GM12878 (cell line): ENCODE measurements at regions not wholly inside any gene's neighbourhood (a gene's known extent, or its start where the extent isn't known, plus 50 kb on each side); places are given as distances from the start of the nearest gene placed in this dataset.

Experiments used
- ATAC-seq: fragments of 200-7000 bp; cut with Tn5 transposase; 3 replicates; pipeline ENCODE4 v1.9.1; 2020; ENCODE audit warnings: mild to moderate bottlenecking, moderate library complexity
- BruUV-seq: library from RNA; stranded (reverse); fragments of 400-500 nt; replicated peaks from 2 replicates; lab custom pipeline; 2021; lab: Mats Ljungman, UMichigan
- CTCF ChIA-PET: fragments of 300-600 bp; sonication (Branson Sonifier 250); formaldehyde crosslinking; extraction: SDS; loops from one replicate; lab custom pipeline; 2021; ENCODE audit warnings: inconsistent platforms; lab: Yijun Ruan, JAX
- POLR2A ChIA-PET: fragments of 350-600 bp; formaldehyde crosslinking; extraction: SDS; loops from one replicate; lab custom pipeline; 2021; ENCODE audit warnings: inconsistent platforms; lab: Charles Lee
- RAD21 ChIA-PET: fragments of 300-600 bp; sonication (Branson Sonifier 250); formaldehyde crosslinking; loops from one replicate; lab custom pipeline; 2023; ENCODE audit warnings: antibody characterized with exemption; ENCODE audit not compliant: unreplicated experiment; lab: Charles Lee
- SMC1A ChIA-PET: fragments of 300-600 bp; sonication (Branson Sonifier 250); formaldehyde crosslinking; loops from one replicate; lab custom pipeline; 2023; ENCODE audit not compliant: unreplicated experiment, uncharacterized antibody; lab: Charles Lee
- DNase-seq: peaks from one replicate; pipeline ENCODE4 v3.0.0-alpha.2; 2011; ENCODE audit warnings: low read depth, low spot score
- FAIRE-seq: peaks from 3 replicates; lab custom pipeline; 2011; peaks lifted over from hg19 to GRCh38; lab: Jason Lieb, UNC
- H2AFZ ChIP-seq: 2 replicates; pipeline ENCODE4 v1.6.0; 2011; ENCODE audit warnings: low read depth, low read length, control low read depth; ENCODE audit not compliant: control insufficient read depth
- H3K27ac ChIP-seq: 2 replicates; pipeline ENCODE4 v1.5.1; 2011; ENCODE audit warnings: control low read depth; ENCODE audit not compliant: control insufficient read depth, insufficient read depth
- H3K27me3 ChIP-seq, 2 experiments: replicated peaks in 1 of 2; 2 replicates each; pipeline versions ENCODE4 v1.6.0 to v1.6.1; 2011; ENCODE audit warnings: low read length in 1 of 2; ENCODE audit not compliant: control insufficient read depth in 2 of 2, insufficient read depth in 2 of 2
- H3K36me3 ChIP-seq, 2 experiments: 2 replicates each; pipeline ENCODE4 v1.5.1; 2011; ENCODE audit warnings: low read length in 1 of 2; ENCODE audit not compliant: control insufficient read depth in 2 of 2, insufficient read depth in 2 of 2
- H3K4me1 ChIP-seq: 2 replicates; pipeline ENCODE4 v1.6.1; 2011; ENCODE audit warnings: mild to moderate bottlenecking, low read length, moderate library complexity, mixed read lengths; ENCODE audit not compliant: control insufficient read depth, insufficient read depth
- H3K4me2 ChIP-seq: 2 replicates; pipeline ENCODE4 v1.6.0; 2011; ENCODE audit warnings: control low read depth; ENCODE audit not compliant: control insufficient read depth, insufficient read depth
- H3K4me3 ChIP-seq: fragments of 200-600 bp; sonication (generic); 2 replicates; pipeline ENCODE4 v1.5.1; 2016
- H3K79me2 ChIP-seq: 2 replicates; pipeline ENCODE4 v1.6.0; 2011; ENCODE audit warnings: low read length; ENCODE audit not compliant: control insufficient read depth, insufficient read depth
- H3K9ac ChIP-seq: 2 replicates; pipeline ENCODE4 v1.8.0; 2011; ENCODE audit warnings: low read length, control low read depth, mixed read lengths; ENCODE audit not compliant: control insufficient read depth, insufficient read depth
- H3K9me3 ChIP-seq: replicated peaks from 3 replicates; pipeline ENCODE4 v1.5.1; 2011; ENCODE audit warnings: mild to moderate bottlenecking, low read length; ENCODE audit not compliant: control insufficient read depth, insufficient read depth
- H4K20me1 ChIP-seq: 2 replicates; pipeline ENCODE4 v1.6.0; 2011; ENCODE audit not compliant: control insufficient read depth, insufficient read depth
- CHD1 ChIP-seq: IDR thresholded peaks from 2 replicates; pipeline ENCODE4 v1.6.1; 2012; ENCODE audit warnings: low read depth, low read length, improper control_type of control experiment
- EED ChIP-seq: sonication (generic); IDR thresholded peaks from 2 replicates; pipeline ENCODE4 v1.6.1; 2016; ENCODE audit warnings: antibody characterized with exemption, low read depth
- IKZF1 ChIP-seq: fragments of 450-650 bp; conservative IDR thresholded peaks from 2 replicates; pipeline ENCODE4 v1.6.1; 2017; ENCODE audit warnings: antibody characterized with exemption, mild to moderate bottlenecking
- IRF4 ChIP-seq: IDR thresholded peaks from 2 replicates; pipeline ENCODE4 v1.6.1; 2011; ENCODE audit warnings: low read depth, low read length
- MEF2A ChIP-seq: IDR thresholded peaks from 2 replicates; pipeline ENCODE4 v1.6.1; 2011; ENCODE audit warnings: low read depth, mild to moderate bottlenecking, low read length, moderate library complexity; ENCODE audit not compliant: insufficient read depth
- NRF1 ChIP-seq: conservative IDR thresholded peaks from 2 replicates; pipeline ENCODE4 v1.6.1; 2011; ENCODE audit warnings: mild to moderate bottlenecking, low read depth, low read length, improper control_type of control experiment
- RBBP5 ChIP-seq: fragments of 200-600 bp; sonication (generic); conservative IDR thresholded peaks from 2 replicates; pipeline ENCODE4 v1.6.1; 2016
- TCF12 ChIP-seq: IDR thresholded peaks from 2 replicates; pipeline ENCODE4 v1.6.1; 2011; ENCODE audit warnings: low read depth, mild to moderate bottlenecking, low read length
- WGBS: methylation state at CpG from one replicate; pipeline ENCODE4 v1.1.6; 2016; ENCODE audit warnings: low lambda C conversion rate; ENCODE audit not compliant: insufficient replicate concordance, insufficient coverage; ENCODE audit errors: missing lambda C conversion rate; 5-methylcytosine and 5-hydroxymethylcytosine counted together
- in situ Hi-C: fragments of 300-500 bp; cut with MboI; formaldehyde crosslinking; loops from 9 replicates; pipeline ENCODE4 v1.14.3; 2018; ENCODE audit warnings: mixed read lengths
- intact Hi-C: fragments of 100-400 bp; cut with micrococcal nuclease; formaldehyde crosslinking; loops from one replicate; pipeline ENCODE4 v1.14.2; 2022; ENCODE audit not compliant: unreplicated experiment
- TF ChIP-seq, protein P1 (sequence below): fragments of 450-650 bp; IDR thresholded peaks from 2 replicates; pipeline ENCODE4 v1.6.1; 2017; ENCODE audit warnings: antibody characterized with exemption, mild to moderate bottlenecking, moderate library complexity

DNA sequence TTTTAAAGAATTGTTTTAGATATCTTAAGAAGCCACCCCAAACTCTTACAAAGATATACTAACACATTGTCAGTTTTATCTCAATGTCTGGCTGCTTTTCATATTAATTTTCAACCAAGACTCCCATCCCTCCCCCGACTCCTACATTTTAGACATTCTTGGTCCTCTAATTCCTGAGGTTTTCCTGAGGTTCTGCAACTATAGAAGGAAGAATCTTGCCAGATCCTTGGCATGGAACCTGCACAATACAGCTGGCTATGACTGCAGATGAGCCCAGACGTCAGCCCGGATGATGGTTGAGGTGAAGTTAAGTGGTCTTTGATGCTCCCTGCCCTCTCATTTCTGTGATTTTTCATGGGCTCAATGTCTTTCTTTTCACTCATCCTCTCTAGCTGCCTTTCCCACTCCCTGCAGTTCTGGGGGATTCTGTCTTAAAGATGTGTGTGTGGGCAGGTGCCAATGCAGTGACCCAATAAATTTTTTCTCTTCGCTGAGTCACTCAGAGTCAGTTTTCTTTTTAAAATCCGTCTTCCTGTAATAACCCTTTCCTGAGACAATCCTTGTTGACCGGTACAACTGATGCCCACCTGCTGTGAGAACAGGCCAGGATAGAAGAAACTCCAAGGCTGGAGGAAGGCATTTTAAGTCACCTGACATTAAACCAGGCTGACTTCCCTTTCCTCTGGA is 237.8 kb upstream of the GAS1 start:
- Histone ChIP-seq H3K36me3 (no peaks in the 10 kb centered on the region), H2AFZ (no peak overlapping the region), H3K27ac (no peak overlapping the region), H3K4me1 (no peaks in the 10 kb centered on the region), H3K9me3 (no peaks in the 10 kb centered on the region; the same call in 1 of the 3 replicates), H3K27me3 (no peaks in the 10 kb centered on the region), H3K4me3 (no peak overlapping the region), H4K20me1 (no peaks in the 10 kb centered on the region), H3K9ac (no peak overlapping the region), H3K79me2 (no peaks in the 10 kb centered on the region), H3K4me2 (no peak overlapping the region)
- ChIA-PET CTCF (no interaction called here), RAD21 (no interaction called here), POLR2A (no interaction called here), SMC1A (no interaction called here)
- DNase-seq, result no peak
- WGBS, result 48% methylated on average over 6 of the region's 6 CpGs
- TF ChIP-seq MEF2A (no peak), IRF4 (no peak), RBBP5 (no peak), TCF12 (no peak), NRF1 (no peak), IKZF1 (no peak), CHD1 (no peak), EED (no peak)
- TF ChIP-seq, protein P1, sequence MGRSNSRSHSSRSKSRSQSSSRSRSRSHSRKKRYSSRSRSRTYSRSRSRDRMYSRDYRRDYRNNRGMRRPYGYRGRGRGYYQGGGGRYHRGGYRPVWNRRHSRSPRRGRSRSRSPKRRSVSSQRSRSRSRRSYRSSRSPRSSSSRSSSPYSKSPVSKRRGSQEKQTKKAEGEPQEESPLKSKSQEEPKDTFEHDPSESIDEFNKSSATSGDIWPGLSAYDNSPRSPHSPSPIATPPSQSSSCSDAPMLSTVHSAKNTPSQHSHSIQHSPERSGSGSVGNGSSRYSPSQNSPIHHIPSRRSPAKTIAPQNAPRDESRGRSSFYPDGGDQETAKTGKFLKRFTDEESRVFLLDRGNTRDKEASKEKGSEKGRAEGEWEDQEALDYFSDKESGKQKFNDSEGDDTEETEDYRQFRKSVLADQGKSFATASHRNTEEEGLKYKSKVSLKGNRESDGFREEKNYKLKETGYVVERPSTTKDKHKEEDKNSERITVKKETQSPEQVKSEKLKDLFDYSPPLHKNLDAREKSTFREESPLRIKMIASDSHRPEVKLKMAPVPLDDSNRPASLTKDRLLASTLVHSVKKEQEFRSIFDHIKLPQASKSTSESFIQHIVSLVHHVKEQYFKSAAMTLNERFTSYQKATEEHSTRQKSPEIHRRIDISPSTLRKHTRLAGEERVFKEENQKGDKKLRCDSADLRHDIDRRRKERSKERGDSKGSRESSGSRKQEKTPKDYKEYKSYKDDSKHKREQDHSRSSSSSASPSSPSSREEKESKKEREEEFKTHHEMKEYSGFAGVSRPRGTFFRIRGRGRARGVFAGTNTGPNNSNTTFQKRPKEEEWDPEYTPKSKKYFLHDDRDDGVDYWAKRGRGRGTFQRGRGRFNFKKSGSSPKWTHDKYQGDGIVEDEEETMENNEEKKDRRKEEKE, result no peak
- in situ Hi-C loops, result no loop called here
- intact Hi-C loops, result no loop called here
- FAIRE-seq, result no peak
- no TSS peak for BruUV-seq
- no peak for ATAC-seq
